ENCODE measurements at regions not wholly inside any gene's neighbourhood (a gene's known extent, or its start where the extent isn't known, plus 50 kb on each side); places are given as distances from the start of the nearest gene placed in this dataset.

DNA sequence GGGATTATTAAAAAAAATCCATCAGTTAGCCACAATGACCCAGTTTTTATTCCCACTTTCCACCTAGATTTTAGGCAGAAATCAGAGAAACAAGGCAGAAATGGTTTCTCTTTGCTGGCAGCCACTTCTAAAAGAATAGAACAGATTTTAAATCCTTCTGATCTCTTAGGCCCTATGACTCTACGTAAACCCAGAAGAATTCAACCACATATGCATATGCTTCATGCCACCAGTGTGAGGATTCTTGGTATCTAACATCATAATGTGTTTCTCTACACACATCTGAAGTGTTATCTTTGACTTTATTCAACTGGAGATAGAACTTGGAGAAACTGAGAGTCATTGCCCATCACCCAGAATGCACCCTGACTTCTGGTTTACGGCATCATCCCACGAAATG, 128.7 kb upstream of the TANK start (continued):
- no peak for TF ChIP-seq CBX8 (IDR thresholded peaks at IDR 0.05)

DNA sequence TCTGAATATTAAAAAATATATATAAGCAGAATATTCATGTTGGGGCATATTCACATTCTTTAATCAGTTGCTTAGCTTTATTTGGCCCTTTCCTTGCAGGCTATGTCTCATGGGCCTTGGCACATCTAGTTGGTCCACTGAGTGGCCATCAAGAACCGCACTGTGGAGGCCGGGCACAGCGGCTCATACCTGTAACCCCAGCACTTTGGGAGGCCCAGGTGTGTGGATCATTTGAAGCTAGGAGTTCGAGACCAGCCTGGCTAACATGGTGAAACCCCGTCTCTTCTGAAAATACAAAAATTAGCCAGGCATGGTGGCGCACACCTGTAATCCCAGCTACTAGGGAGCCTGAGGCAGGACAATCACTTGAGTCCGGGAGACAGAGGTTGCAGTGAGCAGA, 127.6 kb upstream of the TANK start:
- ATAC-seq (no peak), FAIRE-seq (no peak), DNase-seq (ENCODE audit: low read depth in 1 of 2, low spot score in 1 of 2) (no peak)
- 89% methylated on average over 7 of the region's 7 CpGs for WGBS (ENCODE audit: missing lambda C conversion rate)
- H3K4me1 ChIP-seq = peaks cover 14% of the 10 kb centered on the region
- H3K27ac ChIP-seq = no peak overlapping the region
- TF ChIP-seq RCOR1 (IDR thresholded peaks at IDR 0.05; ENCODE audit: low read depth, low read length) (no peak), TFCP2L1 (CRISPR knock-in tag; IDR thresholded peaks at IDR 0.05) (no peak), HEYL (CRISPR knock-in tag; IDR thresholded peaks at IDR 0.05) (no peak), RFX5 (IDR thresholded peaks at IDR 0.05) (no peak), POLR2AphosphoS2 (conservative IDR thresholded peaks at IDR 0.05; ENCODE audit: low read length) (no peak)
- H3K4me3 ChIP-seq = no peak overlapping the region
- H3K4me2 ChIP-seq = no peak overlapping the region
- POLR2A ChIA-PET = no interaction called here
- no peaks in the 10 kb centered on the region for H3K9me3 ChIP-seq
- CTCF ChIA-PET = interaction anchor here (0.8 to 2.7 kb wide), 4 partner anchors 10 to 31 kb away, joined by 3 to 11 read pairs (median 4); no protein-coding TSS in a partner anchor

DNA sequence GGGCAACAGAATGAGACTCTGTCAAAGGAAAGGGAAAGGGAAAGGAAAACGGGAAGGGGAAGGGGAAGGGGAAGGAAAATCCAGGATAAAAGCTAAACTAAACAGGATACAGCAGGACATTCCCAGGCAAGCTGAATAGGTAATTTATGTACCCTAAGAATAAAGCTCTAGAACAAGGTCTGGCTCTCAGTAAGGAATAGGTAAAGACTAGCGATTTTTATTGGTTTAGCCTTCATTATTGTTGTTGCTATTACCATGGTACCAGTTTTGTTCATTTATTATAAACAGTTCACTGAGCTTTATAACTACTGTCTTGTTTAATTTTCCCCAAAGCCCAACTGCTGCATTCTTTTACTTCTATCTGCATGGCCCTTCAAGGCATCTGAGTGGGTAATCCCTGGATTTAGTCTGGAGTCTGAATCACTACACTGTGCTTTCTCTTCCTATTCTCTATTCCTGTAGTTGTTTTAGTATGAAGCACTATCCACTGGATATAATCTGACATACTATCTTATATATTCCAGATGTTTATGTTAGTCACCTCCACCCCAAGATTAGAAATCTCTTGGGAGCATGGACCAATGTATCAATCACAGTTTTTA, 127.1 kb upstream of the TANK start:
- Histone ChIP-seq H3K9me3 (no peaks in the 10 kb centered on the region), H3K4me3 (no peak overlapping the region), H3K27ac (no peak overlapping the region), H3K4me1 (peaks cover 14% of the 10 kb centered on the region), H3K4me2 (no peak overlapping the region)
- DNase-seq (ENCODE audit: low read depth in 1 of 2, low spot score in 1 of 2) (no peak), ATAC-seq (no peak), FAIRE-seq (no peak)
- CTCF ChIA-PET = interaction anchor here (0.8 to 1.1 kb wide), 3 partner anchors 10 to 31 kb away, joined by 3 to 4 read pairs (median 4); no protein-coding TSS in a partner anchor
- POLR2A ChIA-PET = no interaction called here
- TF ChIP-seq KDM5A (IDR thresholded peaks at IDR 0.05) (no peak), TFCP2L1 (CRISPR knock-in tag; IDR thresholded peaks at IDR 0.05) (no peak), CBX8 (IDR thresholded peaks at IDR 0.05) (no peak), FOXS1 (CRISPR knock-in tag; IDR thresholded peaks at IDR 0.05) (no peak), POLR2A (IDR thresholded peaks at IDR 0.05; ENCODE audit: low read length) (no peak), FOSB (CRISPR knock-in tag; IDR thresholded peaks at IDR 0.05) (no peak), RNF2 (IDR thresholded peaks at IDR 0.05; ENCODE audit: borderline replicate concordance, low read depth) (no peak), EP300 (IDR thresholded peaks at IDR 0.05) (no peak), SREBF2 (IDR thresholded peaks at IDR 0.05) (no peak)
- TF ChIP-seq, protein P1, sequence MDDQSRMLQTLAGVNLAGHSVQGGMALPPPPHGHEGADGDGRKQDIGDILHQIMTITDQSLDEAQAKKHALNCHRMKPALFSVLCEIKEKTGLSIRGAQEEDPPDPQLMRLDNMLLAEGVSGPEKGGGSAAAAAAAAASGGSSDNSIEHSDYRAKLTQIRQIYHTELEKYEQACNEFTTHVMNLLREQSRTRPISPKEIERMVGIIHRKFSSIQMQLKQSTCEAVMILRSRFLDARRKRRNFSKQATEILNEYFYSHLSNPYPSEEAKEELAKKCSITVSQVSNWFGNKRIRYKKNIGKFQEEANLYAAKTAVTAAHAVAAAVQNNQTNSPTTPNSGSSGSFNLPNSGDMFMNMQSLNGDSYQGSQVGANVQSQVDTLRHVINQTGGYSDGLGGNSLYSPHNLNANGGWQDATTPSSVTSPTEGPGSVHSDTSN (IDR thresholded peaks at IDR 0.05) = no peak
- TF ChIP-seq, protein P2, sequence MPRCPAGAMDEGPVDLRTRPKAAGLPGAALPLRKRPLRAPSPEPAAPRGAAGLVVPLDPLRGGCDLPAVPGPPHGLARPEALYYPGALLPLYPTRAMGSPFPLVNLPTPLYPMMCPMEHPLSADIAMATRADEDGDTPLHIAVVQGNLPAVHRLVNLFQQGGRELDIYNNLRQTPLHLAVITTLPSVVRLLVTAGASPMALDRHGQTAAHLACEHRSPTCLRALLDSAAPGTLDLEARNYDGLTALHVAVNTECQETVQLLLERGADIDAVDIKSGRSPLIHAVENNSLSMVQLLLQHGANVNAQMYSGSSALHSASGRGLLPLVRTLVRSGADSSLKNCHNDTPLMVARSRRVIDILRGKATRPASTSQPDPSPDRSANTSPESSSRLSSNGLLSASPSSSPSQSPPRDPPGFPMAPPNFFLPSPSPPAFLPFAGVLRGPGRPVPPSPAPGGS (IDR thresholded peaks at IDR 0.05) = no peak
- 44% methylated on average over 2 of the region's 2 CpGs for WGBS (ENCODE audit: missing lambda C conversion rate)

GRCh38 chr2:161036926-161037325, 123.3 kb upstream of the TANK start:
- WGBS (ENCODE audit: missing lambda C conversion rate) = 32% methylated on average over 1 of the region's 1 CpG
- FAIRE-seq (no peak), ATAC-seq (no peak), DNase-seq (ENCODE audit: low read depth in 1 of 2, low spot score in 1 of 2) (no peak)
- no peak overlapping the region for H3K27ac ChIP-seq
- no peak overlapping the region for H3K4me2 ChIP-seq
- ChIA-PET CTCF (interaction anchor here (1.1 kb wide), 1 partner anchor 26 kb away, joined by 4 read pairs; no protein-coding TSS in a partner anchor), POLR2A (no interaction called here)
- TF ChIP-seq CHD4 (IDR thresholded peaks at IDR 0.05; ENCODE audit: borderline replicate concordance) = no peak
- TF ChIP-seq GATA3 (IDR thresholded peaks at IDR 0.05; ENCODE audit: borderline replicate concordance) = no peak
- no peaks in the 10 kb centered on the region for H3K9me3 ChIP-seq
- no peak overlapping the region for H3K4me3 ChIP-seq
- H3K4me1 ChIP-seq = no peaks in the 10 kb centered on the region

DNA sequence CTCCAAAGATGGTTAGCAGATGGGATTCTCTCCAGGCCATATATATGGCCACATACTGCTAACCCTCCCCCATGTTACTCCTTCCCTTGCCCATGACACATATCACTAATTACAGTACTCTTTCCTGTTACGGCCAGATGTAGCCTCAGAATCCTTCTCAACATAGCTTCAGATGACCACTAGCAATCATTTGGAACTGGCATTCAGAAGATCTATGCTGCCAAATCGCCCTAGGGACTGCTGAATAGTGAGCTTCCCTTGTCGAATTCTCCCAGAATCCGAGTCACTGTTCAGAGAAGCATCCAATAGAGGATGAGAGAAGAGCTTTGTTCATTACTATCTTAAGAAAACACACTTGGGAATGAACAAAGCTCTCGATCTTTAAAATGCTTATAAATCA, 121.2 kb upstream of the TANK start:
- ATAC-seq (no peak), DNase-seq (ENCODE audit: low read depth in 1 of 2, low spot score in 1 of 2) (no peak), FAIRE-seq (no peak)
- ChIA-PET CTCF (interaction anchor here (2.4 kb wide), 1 partner anchor 24 kb away, joined by 11 read pairs; no protein-coding TSS in a partner anchor), POLR2A (no interaction called here)
- no peak overlapping the region for H3K27ac ChIP-seq
- H3K4me3 ChIP-seq = no peak overlapping the region
- H3K4me2 ChIP-seq = no peak overlapping the region
- no peaks in the 10 kb centered on the region for H3K9me3 ChIP-seq
- H3K4me1 ChIP-seq = peaks cover 3% of the 10 kb centered on the region; the same call in 1 of the 3 replicates
- whole genome bisulfite sequencing (ENCODE audit: missing lambda C conversion rate) = 56% methylated on average over 5 of the region's 5 CpGs
- TF ChIP-seq EHF (CRISPR knock-in tag; IDR thresholded peaks at IDR 0.05) (no peak), RCOR1 (IDR thresholded peaks at IDR 0.05; ENCODE audit: low read depth, low read length) (no peak), BHLHE40 (IDR thresholded peaks at IDR 0.05; ENCODE audit: low read depth, low read length) (no peak), JUN (IDR thresholded peaks at IDR 0.05) (no peak), ZFP36 (IDR thresholded peaks at IDR 0.05; ENCODE audit: borderline replicate concordance, partially characterized antibody) (no peak), HEYL (CRISPR knock-in tag; IDR thresholded peaks at IDR 0.05) (no peak), CBX8 (IDR thresholded peaks at IDR 0.05) (no peak), ZNF302 (CRISPR knock-in tag; IDR thresholded peaks at IDR 0.05) (no peak), FOSL2 (IDR thresholded peaks at IDR 0.05) (no peak), FOSL2 (CRISPR knock-in tag; IDR thresholded peaks at IDR 0.05) (no peak)
- TF ChIP-seq, protein P1 (IDR thresholded peaks at IDR 0.05) = no peak
